ENCODE measurements at regions not wholly inside any gene's neighbourhood (a gene's known extent, or its start where the extent isn't known, plus 50 kb on each side); places are given as distances from the start of the nearest gene placed in this dataset.

- no peak for DNase-seq (ENCODE audit: low spot score)
These were observed 249.2 kb downstream of the CDC5L start for GRCh38 chr6:44636561-44637248.

GRCh38 chr6:44641344-44642031, 254.0 kb downstream of the CDC5L start:
- no peak for DNase-seq (ENCODE audit: low spot score)

GRCh38 chr6:44642349-44642748, 254.8 kb downstream of the CDC5L start:
- no peak for DNase-seq (ENCODE audit: low spot score)

- DNase-seq (ENCODE audit: low spot score): no peak
These were observed 255.5 kb downstream of the CDC5L start for GRCh38 chr6:44642870-44643522.

GRCh38 chr6:44645276-44645675, 257.8 kb downstream of the CDC5L start:
- DNase-seq (ENCODE audit: low spot score): no peak

GRCh38 chr6:44646355-44646754, 258.8 kb downstream of the CDC5L start:
- no peak for DNase-seq (ENCODE audit: low spot score)

- no peak for DNase-seq (ENCODE audit: low spot score)
These were observed 262.0 kb downstream of the CDC5L start for GRCh38 chr6:44649365-44650025.

GRCh38 chr6:44650495-44650894, 263.0 kb downstream of the CDC5L start:
- DNase-seq (ENCODE audit: low spot score): no peak

GRCh38 chr6:44650947-44651346, 263.4 kb downstream of the CDC5L start:
- no peak for DNase-seq (ENCODE audit: low spot score)

GRCh38 chr6:44651604-44652003, 264.1 kb downstream of the CDC5L start:
- DNase-seq (ENCODE audit: low spot score): no peak

GRCh38 chr6:44652547-44652946, 265.0 kb downstream of the CDC5L start:
- DNase-seq (ENCODE audit: low spot score): no peak

GRCh38 chr6:44653091-44653490, 265.6 kb downstream of the CDC5L start:
- no peak for DNase-seq (ENCODE audit: low spot score)

GRCh38 chr6:44653761-44654218, 266.3 kb downstream of the CDC5L start:
- DNase-seq (ENCODE audit: low spot score): no peak

- peak; percentile 65 for DNase-seq (ENCODE audit: low spot score)
These were observed 268.2 kb downstream of the CDC5L start for GRCh38 chr6:44655412-44656342.

GRCh38 chr6:44656691-44657090, 269.2 kb downstream of the CDC5L start:
- DNase-seq (ENCODE audit: low spot score): no peak

GRCh38 chr6:44657206-44657819, 269.8 kb downstream of the CDC5L start:
- no peak for DNase-seq (ENCODE audit: low spot score)

GRCh38 chr6:44658571-44658970, 271.1 kb downstream of the CDC5L start:
- DNase-seq (ENCODE audit: low spot score): no peak

- DNase-seq (ENCODE audit: low spot score): no peak
These were observed 272.2 kb downstream of the CDC5L start for GRCh38 chr6:44659726-44660125.

- DNase-seq (ENCODE audit: low spot score): no peak
These were observed 273.2 kb downstream of the CDC5L start for GRCh38 chr6:44660561-44661220.

GRCh38 chr6:44661221-44662008, 273.9 kb downstream of the CDC5L start:
- no peak for DNase-seq (ENCODE audit: low spot score)

Data from CD4-positive, alpha-beta T cell treated with Interleukin-15 for 4 hours (primary cell).